DOHH2 (cell line): ENCODE measurements at regions not wholly inside any gene's neighbourhood (a gene's known extent, or its start where the extent isn't known, plus 50 kb on each side); places are given as distances from the start of the nearest gene placed in this dataset.

Experiments
- CTCF ChIP-seq: fragments of 200-600 bp; sonication (generic); IDR thresholded peaks from one replicate; pipeline ENCODE4 v1.5.1; 2014; ENCODE audit warnings: antibody characterized with exemption, mild to moderate bottlenecking, low read depth, low read length; ENCODE audit not compliant: poor library complexity, severe bottlenecking
- EZH2phosphoT487 ChIP-seq: fragments of 200-600 bp; sonication (generic); IDR thresholded peaks from 2 replicates; pipeline ENCODE4 v1.6.1; 2017; ENCODE audit warnings: borderline replicate concordance, mild to moderate bottlenecking, antibody characterized with exemption, low read length, moderate library complexity, mixed read lengths

- no peak for TF ChIP-seq CTCF
- TF ChIP-seq EZH2phosphoT487 = no peak
Measured at GRCh38 chr10:111835574-111835973, 348.0 kb downstream of the GPAM start.
